Neuronal stem cell (in vitro differentiated cells): ENCODE measurements at regions not wholly inside any gene's neighbourhood (a gene's known extent, or its start where the extent isn't known, plus 50 kb on each side); places are given as distances from the start of the nearest gene placed in this dataset.

Experiments
- DNase-seq: peaks from one replicate; pipeline ENCODE4 v3.0.0-alpha.2; 2013; ENCODE audit warnings: low spot score
- H2AFZ ChIP-seq: one replicate; pipeline ENCODE4 v1.6.1; 2013; ENCODE audit warnings: mild to moderate bottlenecking, low read length, inconsistent platforms
- H2AK5ac ChIP-seq: 2 replicates; pipeline ENCODE4 v1.6.1; 2013; ENCODE audit warnings: low read depth, mild to moderate bottlenecking, inconsistent platforms, low read length, moderate library complexity, mixed read lengths
- H2BK120ac ChIP-seq: 2 replicates; pipeline ENCODE4 v1.6.1; 2013; ENCODE audit warnings: low read depth, mild to moderate bottlenecking, inconsistent platforms, low read length, moderate library complexity, mixed read lengths
- H2BK12ac ChIP-seq: one replicate; pipeline ENCODE4 v1.6.1; 2013; ENCODE audit warnings: low read length, inconsistent platforms
- H2BK15ac ChIP-seq: 2 replicates; pipeline ENCODE4 v1.6.1; 2013; ENCODE audit warnings: mild to moderate bottlenecking, low read length, inconsistent platforms, mixed read lengths
- H2BK5ac ChIP-seq: one replicate; pipeline ENCODE4 v1.6.1; 2013; ENCODE audit warnings: inconsistent platforms, mild to moderate bottlenecking, low read length, moderate library complexity
- H3K14ac ChIP-seq: one replicate; pipeline ENCODE4 v1.6.1; 2013; ENCODE audit warnings: low read length, inconsistent platforms
- H3K18ac ChIP-seq: 2 replicates; pipeline ENCODE4 v1.6.1; 2013; ENCODE audit warnings: low read length, inconsistent platforms
- H3K23ac ChIP-seq: 2 replicates; pipeline ENCODE4 v1.6.1; 2013; ENCODE audit warnings: low read depth, mild to moderate bottlenecking, mixed read lengths, low read length, inconsistent platforms; ENCODE audit not compliant: poor library complexity
- H3K27ac ChIP-seq: replicated peaks from 3 replicates; pipeline ENCODE4 v1.5.1; 2013; ENCODE audit warnings: low read length, inconsistent platforms
- H3K27me3 ChIP-seq, 3 experiments: 2 replicates each; pipeline ENCODE4 v1.6.1; 2013; ENCODE audit warnings: low read length in 3 of 3, mild to moderate bottlenecking in 2 of 3, inconsistent platforms in 1 of 3, low read depth in 1 of 3, mixed read lengths in 1 of 3, moderate library complexity in 1 of 3; ENCODE audit not compliant: control insufficient read depth in 3 of 3, insufficient read depth in 3 of 3
- H3K36me3 ChIP-seq, 2 donors: replicated peaks in 1 of 2; 2 replicates each; pipeline ENCODE4 v1.6.1; 2013; ENCODE audit warnings: low read length in 2 of 2; ENCODE audit not compliant: control insufficient read depth in 2 of 2, insufficient read depth in 2 of 2
- H3K4ac ChIP-seq: 2 replicates; pipeline ENCODE4 v1.6.1; 2013; ENCODE audit warnings: inconsistent platforms, mild to moderate bottlenecking, low read length, moderate library complexity
- H3K4me1 ChIP-seq, 2 donors: 1 replicate in 1 of 2; 2 replicates in 1 of 2; pipeline ENCODE4 v1.6.1; 2013; ENCODE audit warnings: low read length in 2 of 2, low read depth in 1 of 2; ENCODE audit not compliant: control insufficient read depth in 2 of 2, insufficient read depth in 1 of 2
- H3K4me2 ChIP-seq: one replicate; pipeline ENCODE4 v1.6.1; 2013; ENCODE audit warnings: mild to moderate bottlenecking, low read length, inconsistent platforms; ENCODE audit not compliant: insufficient read depth, poor library complexity, severe bottlenecking
- H3K4me3 ChIP-seq, 2 donors: 2 replicates each; pipeline ENCODE4 v1.5.1; 2013; ENCODE audit warnings: low read length in 2 of 2, mild to moderate bottlenecking in 2 of 2, inconsistent platforms in 1 of 2, moderate library complexity in 1 of 2
- H3K79me1 ChIP-seq: one replicate; pipeline ENCODE4 v1.6.1; 2013; ENCODE audit warnings: low read depth, mild to moderate bottlenecking, inconsistent platforms, low read length, moderate library complexity
- H3K9ac ChIP-seq: one replicate; pipeline ENCODE4 v1.6.1; 2013; ENCODE audit warnings: mild to moderate bottlenecking, low read depth, low read length, inconsistent platforms; ENCODE audit not compliant: poor library complexity
- H3K9me3 ChIP-seq, 2 donors: replicated peaks in 1 of 2; 2 replicates each; pipeline versions ENCODE3 to v1.6.1; 2013; ENCODE audit warnings: low read length in 2 of 2, mild to moderate bottlenecking in 2 of 2, inconsistent platforms in 1 of 2, low read depth in 1 of 2, mixed read lengths in 1 of 2, moderate library complexity in 1 of 2; ENCODE audit not compliant: control insufficient read depth in 2 of 2, insufficient read depth in 1 of 2
- H4K8ac ChIP-seq: one replicate; pipeline ENCODE4 v1.6.1; 2013; ENCODE audit warnings: low read depth, mild to moderate bottlenecking, inconsistent platforms, low read length, moderate library complexity
- H4K91ac ChIP-seq: one replicate; pipeline ENCODE4 v1.6.1; 2013; ENCODE audit warnings: low read length, low read depth, mild to moderate bottlenecking, inconsistent platforms; ENCODE audit not compliant: poor library complexity
- WGBS, 2 donors: extraction: QIAGEN DNeasy Blood & Tissue Kit; methylation state at CpG; one replicate each; pipeline ENCODE4 v1.1.7; 2013; ENCODE audit warnings: missing lambda C conversion rate in 2 of 2, mixed read lengths in 1 of 2; ENCODE audit not compliant: insufficient read length in 2 of 2, insufficient replicate concordance in 1 of 2; ENCODE audit errors: extremely low coverage in 2 of 2; 5-methylcytosine and 5-hydroxymethylcytosine counted together

DNA sequence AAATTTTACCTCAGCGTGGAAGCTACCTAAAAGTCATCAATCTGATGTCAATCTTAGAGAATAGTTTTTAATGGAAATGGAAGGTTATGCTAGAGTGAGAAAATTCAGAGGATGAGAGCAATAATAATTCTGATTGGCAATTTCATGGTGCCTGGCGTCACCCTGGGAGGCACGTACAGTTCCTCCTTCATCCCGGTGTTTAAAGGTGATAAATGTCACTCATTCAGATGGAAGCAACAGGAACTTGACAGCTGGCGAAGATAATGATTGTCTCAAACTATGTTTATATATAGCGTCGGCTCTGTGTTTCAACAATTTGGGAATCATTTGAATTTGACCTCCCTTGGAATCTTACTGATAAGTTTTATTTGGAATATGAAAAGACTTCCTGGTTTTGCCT is 108.4 kb downstream of the MED10 start:
- Histone ChIP-seq H3K27me3 (peaks cover 0 to 2% (median 0%) of the 10 kb centered on the region in 3 experiments), H2BK5ac (no peak overlapping the region), H3K4me1 (peaks cover 0 to 3% of the 10 kb centered on the region in 2 donors), H2AFZ (no peak overlapping the region), H2BK15ac (no peak overlapping the region), H4K91ac (no peak overlapping the region), H2BK12ac (no peak overlapping the region), H2BK120ac (no peak overlapping the region), H2AK5ac (no peak overlapping the region), H3K4ac (no peak overlapping the region), H3K4me3 (no peak overlapping the region), H3K36me3 (no peaks in the 10 kb centered on the region), H3K23ac (no peak overlapping the region), H3K14ac (no peak overlapping the region), H3K9me3 (no peaks in the 10 kb centered on the region), H4K8ac (no peak overlapping the region), H3K79me1 (no peaks in the 10 kb centered on the region), H3K4me2 (no peak overlapping the region), H3K18ac (no peak overlapping the region), H3K9ac (no peak overlapping the region), H3K27ac (no peak overlapping the region)
- no peak for DNase-seq
- no CpG with 5 or more reads among the region's 7 CpGs for WGBS, 2 donors

DNA sequence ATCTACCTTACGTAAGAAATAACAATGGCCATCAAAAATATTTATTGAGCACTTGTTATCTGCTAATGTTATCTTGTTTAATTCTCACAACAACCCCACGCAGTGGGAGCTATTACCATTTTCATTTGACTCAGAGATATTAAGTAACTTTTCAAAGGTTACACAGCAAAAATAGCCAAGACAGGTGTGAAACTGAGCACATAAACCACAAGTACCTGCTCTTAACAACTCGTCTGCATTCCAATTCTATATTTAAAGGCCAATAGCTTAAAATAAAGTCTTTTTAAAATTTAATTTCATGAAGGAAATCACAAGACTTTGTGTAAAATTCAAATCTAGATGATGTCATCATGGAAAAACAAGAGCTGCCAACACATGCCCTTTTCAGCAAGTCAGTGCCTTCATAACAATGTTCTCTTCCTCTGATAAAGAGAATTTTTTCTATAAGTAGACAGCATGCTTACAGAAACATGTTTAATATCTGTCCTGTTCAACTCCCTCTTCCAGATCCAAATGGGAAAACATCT is 111.6 kb downstream of the MED10 start:
- Histone ChIP-seq H2BK15ac (no peak overlapping the region), H3K27me3 (peaks cover 0 to 2% (median 2%) of the 10 kb centered on the region in 3 experiments), H4K91ac (no peak overlapping the region), H2BK5ac (no peak overlapping the region), H3K4me1 (no peaks in the 10 kb centered on the region), H3K9me3 (no peaks in the 10 kb centered on the region), H2AFZ (no peak overlapping the region), H3K36me3 (no peaks in the 10 kb centered on the region), H4K8ac (no peak overlapping the region), H3K14ac (no peak overlapping the region), H3K4ac (no peak overlapping the region), H3K27ac (no peak overlapping the region), H3K79me1 (no peaks in the 10 kb centered on the region), H3K18ac (no peak overlapping the region), H2AK5ac (no peak overlapping the region), H2BK12ac (no peak overlapping the region), H3K23ac (no peak overlapping the region), H3K9ac (no peak overlapping the region), H3K4me2 (no peak overlapping the region), H2BK120ac (no peak overlapping the region), H3K4me3 (no peak overlapping the region)
- no CpG with 5 or more reads among the region's 3 CpGs for WGBS, 2 donors
- no peak for DNase-seq

GRCh38 chr5:6264394-6264793 is 114.0 kb downstream of the MED10 start:
- no peak overlapping the region for H3K23ac ChIP-seq
- no peak overlapping the region for H2BK15ac ChIP-seq
- no peaks in the 10 kb centered on the region for H3K36me3 ChIP-seq
- H3K4me2 ChIP-seq, result no peak overlapping the region
- no peak overlapping the region for H3K9ac ChIP-seq
- WGBS, 2 donors, result no CpG with 5 or more reads among the region's 6 CpGs
- H2BK120ac ChIP-seq, result no peak overlapping the region
- no peak overlapping the region for H3K27ac ChIP-seq
- no peak for DNase-seq
- H3K4me1 ChIP-seq, result no peaks in the 10 kb centered on the region
- no peak overlapping the region for H3K4me3 ChIP-seq
- no peak overlapping the region for H2AFZ ChIP-seq
- H3K79me1 ChIP-seq, result no peaks in the 10 kb centered on the region
- no peak overlapping the region for H4K91ac ChIP-seq
- H3K18ac ChIP-seq, result no peak overlapping the region
- no peak overlapping the region for H2BK12ac ChIP-seq
- H3K9me3 ChIP-seq, result peaks cover 0 to 3% of the 10 kb centered on the region in 2 donors
- no peak overlapping the region for H3K14ac ChIP-seq
- peaks cover 0 to 5% (median 2%) of the 10 kb centered on the region in 3 experiments for H3K27me3 ChIP-seq
- no peak overlapping the region for H2BK5ac ChIP-seq
- no peak overlapping the region for H3K4ac ChIP-seq
- H4K8ac ChIP-seq, result no peak overlapping the region
- no peak overlapping the region for H2AK5ac ChIP-seq

DNA sequence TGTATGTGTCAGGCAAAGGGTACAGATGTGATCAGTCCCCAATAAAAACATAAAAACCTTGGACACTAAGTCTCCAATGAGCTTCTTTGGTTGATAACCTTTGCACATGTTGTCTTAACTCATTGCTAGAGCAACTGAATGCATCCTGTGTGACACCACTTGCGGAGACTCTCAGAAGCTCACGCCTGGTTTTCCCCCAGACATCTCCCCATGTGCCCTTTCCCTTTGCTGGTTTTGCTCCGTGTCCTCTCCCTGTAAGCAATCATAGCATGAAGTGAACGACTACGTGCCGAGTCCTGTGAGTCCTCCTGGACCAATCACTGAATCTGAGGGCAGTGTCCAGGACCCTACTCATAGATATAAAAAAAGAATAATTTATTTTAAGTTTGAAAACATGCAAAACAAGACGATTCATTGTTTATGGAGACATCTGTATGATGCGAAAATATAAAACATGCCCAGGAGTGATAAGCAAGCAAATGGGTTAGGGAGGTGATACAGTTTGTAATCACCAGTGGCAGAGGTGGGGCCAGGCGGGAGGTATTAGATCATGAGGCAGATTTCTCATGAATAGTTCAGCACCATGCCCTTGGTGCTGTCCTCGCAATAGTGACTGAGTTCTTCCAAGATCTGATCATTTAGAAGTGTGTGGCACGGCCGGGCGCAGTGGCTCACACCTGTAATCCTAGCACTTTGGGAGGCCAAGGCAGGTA is 115.5 kb downstream of the MED10 start:
- no CpG with 5 or more reads among the region's 13 CpGs for WGBS, 2 donors
- Histone ChIP-seq H3K23ac (no peak overlapping the region), H2BK5ac (no peak overlapping the region), H3K4ac (no peak overlapping the region), H2BK12ac (no peak overlapping the region), H3K4me3 (no peak overlapping the region), H3K9me3 (peaks cover 0 to 5% of the 10 kb centered on the region in 2 donors), H3K9ac (no peak overlapping the region), H3K18ac (no peak overlapping the region), H3K79me1 (no peaks in the 10 kb centered on the region), H2AFZ (no peak overlapping the region), H3K4me1 (no peaks in the 10 kb centered on the region), H4K91ac (no peak overlapping the region), H3K27ac (no peak overlapping the region), H3K4me2 (no peak overlapping the region), H2BK15ac (no peak overlapping the region), H3K14ac (no peak overlapping the region), H2AK5ac (no peak overlapping the region), H2BK120ac (no peak overlapping the region), H3K36me3 (no peaks in the 10 kb centered on the region), H3K27me3 (peaks cover 0 to 5% (median 2%) of the 10 kb centered on the region in 3 experiments), H4K8ac (no peak overlapping the region)
- DNase-seq, result no peak
